HEK293 (cell line): ENCODE measurements at regions not wholly inside any gene's neighbourhood (a gene's known extent, or its start where the extent isn't known, plus 50 kb on each side); places are given as distances from the start of the nearest gene placed in this dataset.

ENCODE experiments used
- CTCF ChIA-PET: fragments of 350-600 bp; formaldehyde crosslinking; extraction: SDS; loops from one replicate; lab custom pipeline; 2021; ENCODE audit warnings: antibody characterized with exemption; lab: Yijun Ruan, JAX
- POLR2A ChIA-PET: fragments of 300-600 bp; formaldehyde crosslinking; extraction: SDS; loops from one replicate; lab custom pipeline; 2020; ENCODE audit warnings: antibody characterized with exemption, inconsistent platforms; lab: Yijun Ruan, JAX
- H3K27ac ChIP-seq: fragments of 200-500 bp; sonication (Bioruptor generic); 2 replicates; pipeline ENCODE4 v1.5.1; 2014; ENCODE audit warnings: low read depth, low read length, control low read depth, inconsistent platforms; ENCODE audit errors: extremely low read depth
- H3K36me3 ChIP-seq, 2 experiments: fragments of 200-500 bp in 1 of 2; sonication (Bioruptor generic) in 1 of 2; 1 replicate in 1 of 2; 2 replicates in 1 of 2; pipeline ENCODE4 v1.5.1; 2014 to 2017; ENCODE audit warnings: inconsistent platforms in 2 of 2, low read length in 2 of 2; ENCODE audit not compliant: control insufficient read depth in 2 of 2, insufficient read depth in 1 of 2
- H3K4me1 ChIP-seq: fragments of 200-500 bp; sonication (Bioruptor generic); 2 replicates; pipeline ENCODE4 v1.5.1; 2014; ENCODE audit warnings: mild to moderate bottlenecking, low read length, inconsistent platforms; ENCODE audit not compliant: control insufficient read depth, insufficient read depth
- H3K4me3 ChIP-seq: 2 replicates; pipeline ENCODE4 v1.5.1; 2011; ENCODE audit warnings: low read depth, mild to moderate bottlenecking, control low read depth, low read length, moderate library complexity
- H3K9me3 ChIP-seq: fragments of 200-500 bp; sonication (Bioruptor generic); 2 replicates; pipeline ENCODE4 v1.5.1; 2014; ENCODE audit warnings: low read depth, low read length, inconsistent platforms; ENCODE audit not compliant: control insufficient read depth, insufficient read depth
- IKZF3 ChIP-seq: fragments of 450-650 bp; IDR thresholded peaks from 2 replicates; pipeline ENCODE4 v1.5.0; 2018; ENCODE audit warnings: missing biosample characterization, mild to moderate bottlenecking, missing genetic modification characterization, moderate library complexity
- MEIS1 ChIP-seq: sonication (generic); formaldehyde crosslinking; IDR thresholded peaks from 2 replicates; pipeline ENCODE4 v1.8.1; 2022; ENCODE audit warnings: missing genetic modification reagents, mild to moderate bottlenecking, borderline replicate concordance
- PBX3 ChIP-seq: sonication (generic); formaldehyde crosslinking; IDR thresholded peaks from 2 replicates; pipeline ENCODE4 v1.8.1; 2022; ENCODE audit warnings: mild to moderate bottlenecking, moderate library complexity, missing genetic modification reagents
- PRDM1 ChIP-seq: fragments of 450-650 bp; formaldehyde crosslinking; IDR thresholded peaks from 2 replicates; pipeline ENCODE4; 2016; ENCODE audit warnings: missing biosample characterization, missing genetic modification characterization
- ZBTB44 ChIP-seq: fragments of 450-650 bp; IDR thresholded peaks from 2 replicates; pipeline ENCODE4 v1.5.1; 2018; ENCODE audit warnings: missing biosample characterization, mild to moderate bottlenecking, missing genetic modification characterization
- ZBTB8A ChIP-seq: fragments of 450-650 bp; formaldehyde crosslinking; IDR thresholded peaks from 2 replicates; pipeline ENCODE4 v1.5.1; 2016; ENCODE audit warnings: missing biosample characterization, missing genetic modification characterization
- ZNF132 ChIP-seq: fragments of 450-650 bp; formaldehyde crosslinking; IDR thresholded peaks from 2 replicates; pipeline ENCODE4 v1.5.1; 2017; ENCODE audit warnings: missing biosample characterization, missing genetic modification characterization, borderline replicate concordance
- ZNF138 ChIP-seq: fragments of 450-650 bp; formaldehyde crosslinking; IDR thresholded peaks from 2 replicates; pipeline ENCODE4 v1.5.1; 2016; ENCODE audit warnings: missing biosample characterization, missing genetic modification characterization, borderline replicate concordance
- ZNF175 ChIP-seq: fragments of 450-650 bp; formaldehyde crosslinking; IDR thresholded peaks from 2 replicates; pipeline ENCODE4 v1.5.1; 2016; ENCODE audit warnings: missing biosample characterization, missing genetic modification characterization
- ZNF18 ChIP-seq: fragments of 450-650 bp; formaldehyde crosslinking; IDR thresholded peaks from 2 replicates; pipeline ENCODE4 v1.5.1; 2016; ENCODE audit warnings: missing biosample characterization, missing genetic modification characterization
- ZNF221 ChIP-seq: fragments of 450-650 bp; formaldehyde crosslinking; IDR thresholded peaks from 2 replicates; pipeline ENCODE4 v1.5.1; 2017; ENCODE audit warnings: missing biosample characterization, missing genetic modification characterization, borderline replicate concordance
- ZNF335 ChIP-seq: fragments of 450-650 bp; formaldehyde crosslinking; conservative IDR thresholded peaks from 2 replicates; pipeline ENCODE4 v1.5.1; 2016; ENCODE audit warnings: missing biosample characterization, missing genetic modification characterization
- ZNF416 ChIP-seq: fragments of 450-650 bp; formaldehyde crosslinking; IDR thresholded peaks from 2 replicates; pipeline ENCODE4 v1.5.1; 2016; ENCODE audit warnings: missing biosample characterization, missing genetic modification characterization
- ZNF473 ChIP-seq: fragments of 450-650 bp; formaldehyde crosslinking; IDR thresholded peaks from 2 replicates; pipeline ENCODE4 v1.5.1; 2017; ENCODE audit warnings: missing biosample characterization, missing genetic modification characterization
- ZNF48 ChIP-seq: fragments of 450-650 bp; formaldehyde crosslinking; IDR thresholded peaks from 2 replicates; pipeline ENCODE4 v1.5.1; 2016; ENCODE audit warnings: missing biosample characterization, missing genetic modification characterization
- ZNF501 ChIP-seq: fragments of 450-650 bp; formaldehyde crosslinking; IDR thresholded peaks from 2 replicates; pipeline ENCODE4 v1.5.1; 2016; ENCODE audit warnings: missing biosample characterization, missing genetic modification characterization
- ZNF510 ChIP-seq: fragments of 450-650 bp; formaldehyde crosslinking; IDR thresholded peaks from 2 replicates; pipeline ENCODE4 v1.5.1; 2018; ENCODE audit warnings: mild to moderate bottlenecking, missing genetic modification characterization, missing biosample characterization; ENCODE audit not compliant: insufficient replicate concordance
- ZNF514 ChIP-seq: fragments of 450-650 bp; formaldehyde crosslinking; IDR thresholded peaks from 2 replicates; pipeline ENCODE4 v1.5.1; 2016; ENCODE audit warnings: missing biosample characterization, missing genetic modification characterization
- ZNF530 ChIP-seq: fragments of 450-650 bp; formaldehyde crosslinking; IDR thresholded peaks from 2 replicates; pipeline ENCODE4 v1.5.1; 2016; ENCODE audit warnings: low read depth, missing biosample characterization, missing genetic modification characterization
- ZNF580 ChIP-seq: fragments of 450-650 bp; formaldehyde crosslinking; IDR thresholded peaks from 2 replicates; pipeline ENCODE4 v1.5.1; 2016; ENCODE audit warnings: missing biosample characterization, missing genetic modification characterization
- ZNF843 ChIP-seq: fragments of 450-650 bp; formaldehyde crosslinking; IDR thresholded peaks from 2 replicates; pipeline ENCODE4 v1.5.1; 2016; ENCODE audit warnings: missing biosample characterization, missing genetic modification characterization

GRCh38 chr7:119335405-119335804 lies 937.6 kb upstream of the KCND2 start:
- H3K36me3 ChIP-seq = no peaks in the 10 kb centered on the region
- H3K9me3 ChIP-seq = no peaks in the 10 kb centered on the region
- ChIA-PET CTCF (no interaction called here), POLR2A (no interaction called here)
- no peak overlapping the region for H3K27ac ChIP-seq
- H3K4me3 ChIP-seq = no peak overlapping the region
- TF ChIP-seq ZNF48 (tag by site-specific recombination) = no peak
- TF ChIP-seq ZNF18 (tag by site-specific recombination) = no peak
- no peak for TF ChIP-seq PBX3 (CRISPR knock-in tag)
- no peak for TF ChIP-seq ZNF843 (tag by site-specific recombination)
- TF ChIP-seq ZNF473 (tag by site-specific recombination) = no peak
- TF ChIP-seq ZNF416 (tag by site-specific recombination) = no peak
- no peak for TF ChIP-seq ZBTB44 (tag by site-specific recombination)
- no peak for TF ChIP-seq ZNF514 (tag by site-specific recombination)
- TF ChIP-seq ZNF510 = no peak
- TF ChIP-seq ZNF335 = no peak
- TF ChIP-seq ZNF221 (tag by site-specific recombination) = no peak
- TF ChIP-seq ZNF132 (tag by site-specific recombination) = no peak
- TF ChIP-seq ZNF175 (tag by site-specific recombination) = no peak
- no peak for TF ChIP-seq ZNF138 (tag by site-specific recombination)
- no peak for TF ChIP-seq MEIS1 (CRISPR knock-in tag)
- TF ChIP-seq ZNF580 (tag by site-specific recombination) = no peak
- H3K4me1 ChIP-seq = no peaks in the 10 kb centered on the region

GRCh38 chr7:119341822-119342221 lies 931.2 kb upstream of the KCND2 start:
- H3K27ac ChIP-seq = no peak overlapping the region
- no peaks in the 10 kb centered on the region for H3K9me3 ChIP-seq
- ChIA-PET POLR2A (no interaction called here), CTCF (interaction anchor here (0.6 kb wide), 1 partner anchor 899 kb away, joined by 5 read pairs; no protein-coding TSS in a partner anchor)
- no peak for TF ChIP-seq ZNF530 (tag by site-specific recombination)
- no peak for TF ChIP-seq ZNF501 (tag by site-specific recombination)
- no peak for TF ChIP-seq PRDM1 (tag by site-specific recombination)
- no peak for TF ChIP-seq ZBTB8A (tag by site-specific recombination)
- TF ChIP-seq IKZF3 (tag by site-specific recombination) = no peak
- H3K4me1 ChIP-seq = no peaks in the 10 kb centered on the region
- no peak overlapping the region for H3K4me3 ChIP-seq
- H3K36me3 ChIP-seq = no peaks in the 10 kb centered on the region
